HepG2 (cell line): ENCODE measurements at regions not wholly inside any gene's neighbourhood (a gene's known extent, or its start where the extent isn't known, plus 50 kb on each side); places are given as distances from the start of the nearest gene placed in this dataset.

ENCODE experiments used
- ATAC-seq: fragments of 200-7000 bp; cut with Tn5 transposase; 3 replicates; pipeline ENCODE4 v1.9.1; 2020; ENCODE audit warnings: mild to moderate bottlenecking, moderate library complexity
- BruUV-seq: library from RNA; stranded (reverse); fragments of 400-500 nt; replicated peaks from 2 replicates; lab custom pipeline; 2021; lab: Mats Ljungman, UMichigan
- CTCF ChIA-PET: fragments of 300-600 bp; formaldehyde crosslinking; extraction: SDS; loops from one replicate; lab custom pipeline; 2021; ENCODE audit warnings: low total read pairs, inconsistent platforms, low intra/inter-chr PET ratio; lab: Yijun Ruan, JAX
- POLR2A ChIA-PET: fragments of 350-600 bp; sonication (Branson Sonifier 250); formaldehyde crosslinking; loops from one replicate; lab custom pipeline; 2020; ENCODE audit warnings: antibody characterized with exemption, inconsistent platforms; lab: Yijun Ruan, JAX
- DNase-seq: peaks from one replicate; pipeline ENCODE4 v3.0.0-alpha.2; 2015; ENCODE audit warnings: low spot score
- FAIRE-seq: peaks from 3 replicates; lab custom pipeline; 2011; peaks lifted over from hg19 to GRCh38; lab: Jason Lieb, UNC
- H2AFZ ChIP-seq: one replicate; pipeline ENCODE4 v1.6.1; 2011; ENCODE audit warnings: low read length, inconsistent platforms
- H3K27ac ChIP-seq: fragments of 300-600 bp; 3 replicates; pipeline ENCODE4 v1.8.0; 2011; ENCODE audit warnings: mixed run types, mild to moderate bottlenecking, mixed read lengths, low read length, inconsistent platforms; ENCODE audit not compliant: insufficient read depth; ENCODE audit errors: extremely low read length
- H3K27me3 ChIP-seq, 2 experiments: fragments of 200-600 bp in 1 of 2; 2 replicates in 1 of 2; 3 replicates in 1 of 2; pipeline versions ENCODE4 v1.6.0 to v1.8.0; 2011; ENCODE audit warnings: low read length in 2 of 2, mild to moderate bottlenecking in 2 of 2, moderate library complexity in 2 of 2, inconsistent platforms in 1 of 2; ENCODE audit not compliant: insufficient read depth in 2 of 2, control insufficient read depth in 1 of 2
- H3K36me3 ChIP-seq, 2 experiments: fragments of 200-600 bp in 1 of 2; replicated peaks in 1 of 2; 2 replicates in 1 of 2; 3 replicates in 1 of 2; pipeline versions ENCODE4 v1.5.1 to v1.8.0; 2011; ENCODE audit warnings: low read length in 2 of 2, inconsistent platforms in 1 of 2; ENCODE audit not compliant: insufficient read depth in 2 of 2, control insufficient read depth in 1 of 2
- H3K4me1 ChIP-seq: 2 replicates; pipeline ENCODE4 v1.5.1; 2012; ENCODE audit warnings: low read length, inconsistent platforms; ENCODE audit not compliant: insufficient read depth
- H3K4me2 ChIP-seq: 2 replicates; pipeline ENCODE4 v1.6.0; 2011; ENCODE audit warnings: low read depth, low read length, inconsistent platforms
- H3K4me3 ChIP-seq, 3 experiments: fragments of 200-600 bp in 1 of 3; sonication (generic), shearing (Covaris generic) in 1 of 3; replicated peaks in 1 of 3; 2 replicates each; pipeline ENCODE4 v1.5.1; 2011 to 2016; ENCODE audit warnings: low read length in 3 of 3, inconsistent platforms in 2 of 3, low read depth in 2 of 3, mild to moderate bottlenecking in 2 of 3, control low read depth in 1 of 3, mixed read lengths in 1 of 3; ENCODE audit not compliant: insufficient read depth in 1 of 3
- H3K79me2 ChIP-seq: one replicate; pipeline ENCODE4 v1.6.1; 2011; ENCODE audit warnings: low read length, inconsistent platforms; ENCODE audit not compliant: insufficient read depth
- H3K9ac ChIP-seq: 2 replicates; pipeline ENCODE4 v1.6.0; 2011; ENCODE audit warnings: mild to moderate bottlenecking, low read depth, low read length, inconsistent platforms; ENCODE audit not compliant: insufficient read depth
- H3K9me3 ChIP-seq: 2 replicates; pipeline ENCODE4 v1.5.1; 2012; ENCODE audit warnings: mild to moderate bottlenecking, low read length
- H4K20me1 ChIP-seq: 2 replicates; pipeline ENCODE4 v1.6.0; 2011; ENCODE audit warnings: inconsistent platforms, mild to moderate bottlenecking, low read length, moderate library complexity; ENCODE audit not compliant: insufficient read depth
- HMGXB4 ChIP-seq, 2 experiments: sonication (generic) in 1 of 2; formaldehyde crosslinking in 1 of 2; IDR thresholded peaks; 2 replicates each; pipeline versions ENCODE4 v1.4.0 to v1.6.1; 2018 to 2020; ENCODE audit warnings: missing genetic modification reagents in 2 of 2, borderline replicate concordance in 1 of 2, low read depth in 1 of 2, mild to moderate bottlenecking in 1 of 2, missing biosample characterization in 1 of 2
- LBX2 ChIP-seq: sonication (generic); formaldehyde crosslinking; IDR thresholded peaks from 2 replicates; pipeline ENCODE4 v1.5.0; 2020; ENCODE audit warnings: missing genetic modification reagents, mild to moderate bottlenecking, borderline replicate concordance
- PATZ1 ChIP-seq: sonication (generic); formaldehyde crosslinking; IDR thresholded peaks from 2 replicates; pipeline ENCODE4 v1.4.0; 2020; ENCODE audit warnings: missing genetic modification reagents
- SIX1 ChIP-seq: sonication (generic); formaldehyde crosslinking; IDR thresholded peaks from 2 replicates; pipeline ENCODE4 v1.4.0; 2020; ENCODE audit warnings: missing genetic modification reagents, borderline replicate concordance
- SRF ChIP-seq: IDR thresholded peaks from 2 replicates; pipeline ENCODE4 v1.6.1; 2011; ENCODE audit warnings: mild to moderate bottlenecking, low read depth, low read length, moderate library complexity
- ZBTB26 ChIP-seq: IDR thresholded peaks from 2 replicates; pipeline ENCODE4 v1.6.1; 2016; ENCODE audit warnings: missing compliant biosample characterization, missing genetic modification reagents, borderline replicate concordance
- ZNF280D ChIP-seq: sonication (generic); formaldehyde crosslinking; IDR thresholded peaks from 2 replicates; pipeline ENCODE4 v1.5.1; 2020; ENCODE audit warnings: mild to moderate bottlenecking, missing genetic modification reagents
- ZNF549 ChIP-seq: sonication (generic); formaldehyde crosslinking; IDR thresholded peaks from 2 replicates; pipeline ENCODE4 v1.5.0; 2020; ENCODE audit warnings: missing genetic modification reagents
- ZXDC ChIP-seq: sonication (generic); formaldehyde crosslinking; IDR thresholded peaks from 2 replicates; pipeline ENCODE4 v1.5.0; 2020; ENCODE audit warnings: mild to moderate bottlenecking, missing genetic modification reagents
- WGBS: methylation state at CpG from one replicate; pipeline ENCODE4 v1.1.6; 2017; ENCODE audit warnings: low lambda C conversion rate; 5-methylcytosine and 5-hydroxymethylcytosine counted together
- in situ Hi-C: cut with HindIII; loops from 2 replicates; pipeline ENCODE4 v1.10.0; 2017; ENCODE audit warnings: low pct_unique_long_range_greater_than_20kb; ENCODE audit not compliant: extremely low pct_ligation_motif_present
- intact Hi-C: fragments of 100-400 bp; cut with micrococcal nuclease; formaldehyde crosslinking; loops from one replicate; pipeline ENCODE4 v1.10.0; 2022; ENCODE audit not compliant: unreplicated experiment

GRCh38 chr10:25694206-25694933 is 239.7 kb upstream of the MYO3A start (continued):
- no peak for TF ChIP-seq PATZ1

GRCh38 chr10:25694971-25695370 is 239.1 kb upstream of the MYO3A start:
- H3K27me3 ChIP-seq, result no peaks in the 10 kb centered on the region; a peak in 1 of 5 replicates
- FAIRE-seq (no peak), ATAC-seq (no peak), DNase-seq (no peak)
- no peak overlapping the region for H3K9ac ChIP-seq
- H4K20me1 ChIP-seq, result no peaks in the 10 kb centered on the region
- ChIA-PET POLR2A (no interaction called here), CTCF (no interaction called here)
- no TSS peak for BruUV-seq
- in situ Hi-C loops, result no loop called here
- H3K9me3 ChIP-seq, result no peaks in the 10 kb centered on the region
- 6% methylated on average over 3 of the region's 3 CpGs for WGBS
- H2AFZ ChIP-seq, result no peak overlapping the region
- intact Hi-C loops, result no loop called here
- no peak overlapping the region for H3K27ac ChIP-seq
- no peaks in the 10 kb centered on the region for H3K4me1 ChIP-seq
- no peak overlapping the region for H3K4me2 ChIP-seq
- no peaks in the 10 kb centered on the region for H3K79me2 ChIP-seq
- no peaks in the 10 kb centered on the region for H3K36me3 ChIP-seq
- H3K4me3 ChIP-seq, result no peak overlapping the region
- no peak for TF ChIP-seq HMGXB4 (CRISPR knock-in tag; IDR thresholded peaks at IDR 0.05; ENCODE audit: borderline replicate concordance in 1 of 2, low read depth in 1 of 2)
- no peak for TF ChIP-seq ZNF549
- TF ChIP-seq ZXDC (CRISPR knock-in tag), result no peak
- TF ChIP-seq SIX1, result no peak
- TF ChIP-seq LBX2, result no peak
- no peak for TF ChIP-seq ZNF280D
- TF ChIP-seq ZBTB26 (CRISPR knock-in tag), result no peak
- no peak for TF ChIP-seq SRF
